D341Med (cell line): ENCODE measurements at regions not wholly inside any gene's neighbourhood (a gene's known extent, or its start where the extent isn't known, plus 50 kb on each side); places are given as distances from the start of the nearest gene placed in this dataset.

ENCODE experiments used
- DNase-seq: peaks from one replicate; pipeline ENCODE4 v3.0.0; 2012; ENCODE audit warnings: low spot score

DNA sequence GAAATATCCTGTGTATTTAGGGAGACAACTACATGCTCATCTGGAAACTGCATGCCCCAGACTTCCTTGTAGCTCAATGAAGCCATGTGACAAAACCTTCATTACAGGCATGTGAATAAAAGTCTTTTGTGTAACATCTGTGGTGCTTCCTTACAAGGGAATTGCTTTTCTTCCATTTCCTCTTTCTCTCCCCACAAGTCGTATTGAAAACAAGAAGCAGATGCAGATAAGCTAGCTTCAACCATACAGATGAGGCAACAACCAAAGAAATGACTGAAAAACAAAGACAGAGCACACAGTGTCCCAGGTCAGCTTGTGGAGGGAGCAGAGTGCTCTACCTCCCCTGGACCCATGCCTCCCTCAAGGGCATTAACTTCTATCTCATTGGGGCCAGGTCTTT is 115.8 kb upstream of the INPP4B start:
- no peak for DNase-seq

GRCh38 chr4:142974328-142974727 is 128.2 kb upstream of the INPP4B start:
- no peak for DNase-seq

DNA sequence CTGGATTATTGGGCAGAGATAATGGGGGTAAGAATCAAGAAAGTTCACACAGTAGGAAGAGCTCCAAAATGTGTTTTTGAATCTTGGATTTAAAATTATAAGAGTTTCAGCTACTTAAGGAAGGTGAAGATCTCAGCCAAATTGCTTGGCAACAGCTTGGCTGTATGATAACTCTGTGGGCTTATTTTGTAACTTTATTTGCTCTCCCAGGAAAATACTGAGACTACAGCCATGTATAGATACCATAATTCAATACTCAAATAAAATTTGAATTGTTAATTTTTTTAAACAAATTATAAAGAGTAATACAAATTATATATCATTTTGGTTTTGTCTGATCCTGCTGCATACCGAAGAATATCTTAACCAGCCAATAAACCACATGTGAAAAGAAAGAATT is 129.5 kb upstream of the INPP4B start:
- DNase-seq = no peak

- no peak for DNase-seq
Observed at GRCh38 chr4:142976482-142976881, 130.4 kb upstream of the INPP4B start.

DNA sequence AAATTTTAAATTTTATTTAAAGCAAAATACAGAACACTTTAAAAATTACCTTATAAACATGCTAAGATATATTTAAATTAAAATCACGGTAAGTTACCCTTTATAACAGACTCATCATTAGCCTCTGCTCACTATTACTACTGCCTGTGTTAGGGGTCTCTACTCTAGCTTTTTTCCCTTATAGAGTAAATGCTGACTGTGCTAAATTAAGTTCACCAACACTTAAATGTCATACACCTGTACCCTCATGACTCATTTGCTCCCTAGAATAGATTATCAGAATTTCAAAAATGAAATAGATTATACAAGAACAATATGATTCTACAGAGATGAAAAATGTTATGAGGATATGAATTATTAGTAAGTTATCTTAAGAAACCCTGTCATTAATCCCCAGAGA is 131.1 kb upstream of the INPP4B start:
- no peak for DNase-seq

GRCh38 chr4:142983065-142983464 is 137.0 kb upstream of the INPP4B start:
- DNase-seq = no peak

DNA sequence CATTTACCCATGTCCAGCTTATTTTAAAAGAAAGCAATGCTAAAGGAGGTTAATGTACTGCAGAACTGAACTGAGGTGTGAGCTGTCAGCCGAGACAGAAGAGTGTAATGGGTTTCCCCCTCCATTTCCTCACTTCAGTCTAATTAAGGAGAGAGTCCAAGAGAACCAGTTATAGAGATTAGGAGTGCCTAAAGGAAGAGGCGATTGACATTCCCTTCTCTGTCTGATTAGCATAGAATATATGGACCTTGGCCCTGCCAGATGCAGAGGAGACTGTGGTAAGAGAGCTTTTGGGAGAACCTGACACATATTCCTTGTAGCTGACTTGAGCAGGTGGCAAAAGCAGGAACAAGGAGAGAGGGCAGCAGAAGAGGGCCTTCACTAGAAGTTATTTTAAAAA is 137.5 kb upstream of the INPP4B start:
- DNase-seq = no peak

GRCh38 chr4:142984871-142985585 is 138.9 kb upstream of the INPP4B start:
- peak; percentile 71 for DNase-seq

- no peak for DNase-seq
Observed at GRCh38 chr4:143016171-143016570, 168.5 kb upstream of the USP38 start.

- DNase-seq = no peak
Observed at GRCh38 chr4:143017210-143017609, 167.5 kb upstream of the USP38 start.

- no peak for DNase-seq
Observed at GRCh38 chr4:143019351-143019750, 165.4 kb upstream of the USP38 start.

DNA sequence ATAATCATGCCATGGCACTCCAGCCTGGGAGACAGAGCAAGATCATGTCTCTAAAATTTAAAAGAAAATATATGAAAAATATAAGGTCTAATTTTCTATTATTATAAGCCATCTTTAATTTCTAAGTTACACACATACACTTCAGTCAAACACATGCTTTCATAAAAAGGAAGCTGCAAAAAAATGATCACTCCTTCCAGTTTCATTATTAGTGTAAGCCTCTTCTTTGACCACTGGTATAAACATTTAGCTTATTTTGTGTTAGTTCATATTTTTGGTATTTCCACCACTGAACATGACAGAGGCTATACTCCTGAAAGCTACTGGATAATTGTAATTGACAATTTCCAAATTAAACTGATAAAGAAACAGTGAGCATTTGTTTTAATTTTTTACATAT is 163.3 kb upstream of the USP38 start:
- DNase-seq = no peak

- DNase-seq = no peak
Observed at GRCh38 chr4:143023239-143023918, 161.3 kb upstream of the USP38 start.

DNA sequence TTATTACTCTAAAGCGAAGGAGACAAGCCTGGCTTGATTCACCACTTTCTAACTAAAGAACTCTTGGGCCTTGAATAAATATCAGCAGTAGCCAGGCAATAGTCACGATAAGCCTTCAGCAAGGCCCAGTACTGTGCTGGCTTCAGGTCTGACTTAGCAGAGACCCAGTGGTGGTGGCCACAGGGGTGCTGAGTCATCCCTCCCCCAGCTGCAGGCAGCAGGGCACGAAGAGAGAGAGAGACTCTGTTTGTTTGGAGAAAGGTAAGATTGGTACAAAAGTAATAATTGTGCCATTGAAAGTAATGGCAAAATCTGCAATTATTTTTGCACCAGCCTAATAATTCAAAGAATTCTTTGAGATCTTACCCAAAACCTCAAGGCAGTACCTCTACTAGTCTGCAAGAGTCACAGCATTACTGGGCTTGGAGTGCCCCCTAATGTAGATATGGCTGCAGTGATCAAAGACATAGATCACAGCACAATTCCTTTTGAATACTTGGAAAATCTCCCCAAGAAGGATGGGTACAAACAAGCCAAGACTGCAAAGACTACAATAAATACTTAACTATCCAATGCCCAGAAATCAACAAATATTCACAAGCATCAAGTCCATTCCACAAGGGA is 159.5 kb upstream of the USP38 start:
- DNase-seq = no peak

DNA sequence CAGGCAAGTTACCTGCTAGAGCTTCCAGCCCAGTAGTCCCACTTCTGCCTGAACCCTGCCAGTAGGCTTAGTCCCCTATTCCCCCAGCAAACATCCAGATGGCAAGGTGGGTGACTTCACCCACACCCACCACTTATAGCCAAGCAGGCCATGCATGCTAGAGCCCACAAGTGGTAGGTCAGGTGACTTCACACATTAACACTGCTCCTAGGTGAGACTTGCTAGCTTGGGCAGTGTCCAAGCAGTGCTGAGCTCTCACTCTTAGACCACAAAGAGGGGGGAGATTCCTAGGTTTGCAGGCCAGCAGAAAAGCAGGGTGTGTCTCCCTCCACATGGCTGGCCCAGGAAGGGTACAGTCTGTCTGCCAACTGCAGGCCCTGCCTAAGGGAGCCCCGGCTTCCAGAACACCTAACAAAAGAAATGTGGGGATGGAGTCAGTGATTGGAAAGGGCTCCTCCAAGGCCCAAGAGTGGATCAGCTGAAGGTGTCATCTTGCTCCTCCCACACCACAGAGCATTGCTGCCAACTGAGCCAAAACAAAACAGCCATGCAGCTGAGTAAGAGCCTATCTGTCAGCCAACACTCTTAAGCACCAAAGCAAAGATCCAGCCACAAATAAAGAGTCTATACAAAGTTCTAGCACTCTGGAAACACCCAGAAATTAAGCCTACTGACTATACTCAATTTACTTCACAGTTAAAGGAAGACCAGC is 158.1 kb upstream of the USP38 start:
- DNase-seq = no peak

GRCh38 chr4:143035661-143036060 is 149.1 kb upstream of the USP38 start:
- no peak for DNase-seq

- DNase-seq = no peak
Observed at GRCh38 chr4:143036443-143036842, 148.3 kb upstream of the USP38 start.

- no peak for DNase-seq
Observed at GRCh38 chr4:143046454-143046853, 138.3 kb upstream of the USP38 start.

- no peak for DNase-seq
Observed at GRCh38 chr4:143046906-143047305, 137.8 kb upstream of the USP38 start.

- DNase-seq = no peak
Observed at GRCh38 chr4:143054971-143055370, 129.7 kb upstream of the USP38 start.

- DNase-seq = no peak
Observed at GRCh38 chr4:143055997-143056396, 128.7 kb upstream of the USP38 start.

GRCh38 chr4:143071351-143071750 is 113.4 kb upstream of the USP38 start:
- DNase-seq = no peak

GRCh38 chr4:143076723-143077122 is 108.0 kb upstream of the USP38 start:
- DNase-seq = no peak
